Islet of Langerhans (tissue), 1 donor: ENCODE measurements at regions not wholly inside any gene's neighbourhood (a gene's known extent, or its start where the extent isn't known, plus 50 kb on each side); places are given as distances from the start of the nearest gene placed in this dataset.

Source experiments
- FAIRE-seq: peaks from one replicate; lab custom pipeline; 2011; peaks lifted over from hg19 to GRCh38; lab: Jason Lieb, UNC

DNA sequence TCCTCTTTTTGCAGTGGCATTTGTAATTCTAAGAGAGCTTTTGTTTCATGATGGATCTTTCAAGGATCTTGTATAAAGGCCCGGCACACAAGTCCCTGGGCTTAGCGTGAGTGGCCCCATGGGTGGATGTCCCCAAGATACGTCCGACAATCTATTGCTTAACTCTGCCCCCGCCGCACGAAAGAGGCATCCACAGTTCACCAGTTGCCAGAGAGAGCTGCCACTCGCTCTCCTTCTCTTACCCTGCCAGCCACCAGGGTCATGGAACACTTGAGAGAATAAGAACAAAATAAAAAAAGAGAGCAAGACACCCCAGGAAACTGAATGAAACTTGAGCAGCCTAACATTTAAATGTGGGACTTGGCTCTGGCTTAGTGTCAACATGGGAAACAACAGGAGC, 92.3 kb downstream of the CTAGE1 start:
- FAIRE-seq: no peak

DNA sequence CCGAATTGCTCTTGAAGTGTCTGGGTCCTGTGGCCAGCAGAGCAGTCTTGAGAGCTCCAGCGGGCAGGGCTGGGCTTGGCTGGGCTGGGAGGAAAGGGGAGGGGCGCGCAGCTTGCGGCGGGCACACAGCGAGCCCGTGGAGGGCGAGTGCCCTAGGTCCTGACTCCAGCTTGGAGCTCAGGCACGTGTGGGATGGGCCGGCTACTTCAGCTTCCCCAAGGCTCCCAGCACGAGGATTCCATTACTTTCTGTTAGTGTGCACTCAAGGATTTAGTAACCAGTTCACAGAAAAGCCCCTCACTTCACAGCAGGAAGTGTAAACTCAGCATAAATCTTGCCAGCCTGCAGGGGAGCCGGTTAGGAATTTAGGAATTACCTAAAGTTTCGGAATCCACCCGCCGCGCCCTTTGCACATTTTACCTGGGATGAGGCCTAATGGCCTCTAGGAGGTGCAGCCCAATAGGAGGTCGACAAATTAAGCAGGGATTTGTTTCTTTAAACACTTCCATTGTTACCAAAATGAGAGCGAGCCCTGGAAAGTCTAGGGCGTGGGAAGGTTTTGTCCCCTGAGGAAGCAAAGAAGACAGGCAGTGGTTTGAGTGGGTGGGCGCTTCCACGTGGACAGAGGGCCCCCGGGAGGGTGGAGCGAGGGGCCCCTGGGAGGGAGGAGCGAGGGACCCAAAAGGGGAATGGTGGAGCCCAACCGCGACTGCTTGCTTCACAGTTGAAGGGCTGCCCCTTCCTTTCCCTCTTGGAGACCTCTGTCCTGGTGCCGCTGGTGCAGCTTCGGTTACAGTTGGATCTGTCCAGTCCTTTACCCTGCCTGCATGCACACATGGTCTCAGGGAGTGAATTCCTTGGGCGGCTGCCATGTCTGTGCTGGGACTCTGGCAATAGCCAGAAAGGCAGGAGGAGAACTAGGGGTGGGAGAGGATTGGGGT, 93.3 kb downstream of the CTAGE1 start:
- no peak for FAIRE-seq

GRCh38 chr18:22322243-22322691, 95.4 kb downstream of the CTAGE1 start:
- FAIRE-seq: no peak

- FAIRE-seq: no peak
Measured at GRCh38 chr18:22320771-22321170, 96.9 kb downstream of the CTAGE1 start.

- no peak for FAIRE-seq
Measured at GRCh38 chr18:22320155-22320554, 97.6 kb downstream of the CTAGE1 start.

DNA sequence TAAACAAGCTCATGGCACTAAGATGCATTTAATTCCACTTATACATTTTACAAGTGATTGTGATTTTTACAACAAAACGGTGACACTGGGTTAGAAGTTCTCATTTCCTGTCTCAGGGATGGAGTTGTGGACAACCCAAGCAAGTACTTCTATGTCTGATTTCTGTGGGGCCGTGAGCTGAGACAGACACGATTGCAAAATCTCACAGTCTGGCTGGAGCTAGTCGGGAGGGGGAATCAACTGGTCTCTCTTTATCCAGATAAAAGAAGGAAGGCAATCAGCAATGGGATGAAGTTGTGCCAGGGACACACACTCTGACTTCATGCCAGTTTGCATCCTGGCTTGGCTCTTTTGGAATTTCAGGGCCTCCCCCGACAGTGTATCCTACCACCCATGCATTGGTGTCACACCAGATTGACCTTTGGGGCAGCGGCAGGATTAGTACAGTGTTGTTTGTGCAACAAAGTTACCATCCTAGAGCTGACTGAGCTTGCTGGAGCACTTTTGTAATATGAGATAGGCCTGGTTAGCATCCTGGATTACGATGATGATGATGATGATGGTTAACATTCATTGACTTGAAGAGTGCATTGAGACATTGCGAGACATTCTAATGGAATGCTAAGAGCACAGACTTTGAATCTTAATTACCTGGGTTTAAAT, 98.8 kb downstream of the CTAGE1 start:
- FAIRE-seq: no peak

- FAIRE-seq: no peak
Measured at GRCh38 chr18:22314420-22314819, 103.3 kb downstream of the CTAGE1 start.

DNA sequence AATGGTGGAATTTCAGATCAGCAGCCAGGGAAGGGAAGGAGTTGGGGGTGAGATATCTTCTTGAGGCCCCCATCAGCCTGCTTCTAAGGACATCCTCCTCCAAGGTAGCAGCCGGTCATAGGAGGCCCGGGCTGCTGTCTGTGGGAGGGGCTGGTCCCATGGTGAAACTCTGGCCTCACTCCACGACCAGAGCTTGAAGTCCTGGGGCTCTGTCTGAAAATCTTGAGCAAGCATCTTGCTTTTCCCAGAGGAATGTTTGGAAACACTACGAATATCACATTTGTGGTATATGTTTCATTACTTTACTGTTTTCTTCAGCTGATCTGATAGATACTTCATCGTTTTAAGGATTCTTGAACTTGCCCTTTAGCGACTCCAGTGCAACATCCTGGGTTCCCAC, 103.7 kb downstream of the CTAGE1 start:
- no peak for FAIRE-seq

GRCh38 chr18:22311301-22311700, 106.4 kb downstream of the CTAGE1 start:
- peak; percentile 92 for FAIRE-seq

GRCh38 chr18:22309191-22309590, 108.5 kb downstream of the CTAGE1 start:
- no peak for FAIRE-seq

GRCh38 chr18:22307528-22307927, 110.2 kb downstream of the CTAGE1 start:
- no peak for FAIRE-seq

DNA sequence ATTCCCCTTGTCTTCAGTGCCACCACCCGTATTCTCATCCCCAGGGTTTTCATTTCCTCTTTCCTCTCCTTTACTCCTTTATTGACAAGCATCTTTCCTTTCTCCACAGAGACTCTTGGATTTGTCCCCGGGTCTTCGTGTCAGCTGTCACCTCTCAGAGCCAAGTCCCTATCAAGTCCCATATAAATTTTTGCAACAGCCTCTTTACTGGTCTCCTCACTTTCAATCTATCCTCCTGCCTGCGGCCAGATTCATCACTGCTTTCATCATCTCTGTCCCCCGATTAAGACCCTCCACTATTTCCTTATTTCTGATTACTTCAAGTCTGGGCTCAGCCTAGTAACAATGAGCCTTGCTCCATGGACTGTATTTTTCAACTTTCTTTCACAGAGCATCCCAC, 113.8 kb downstream of the CTAGE1 start:
- FAIRE-seq: no peak

- FAIRE-seq: no peak
Measured at GRCh38 chr18:22302144-22302543, 115.6 kb downstream of the CTAGE1 start.

- FAIRE-seq: no peak
Measured at GRCh38 chr18:22300665-22301636, 116.8 kb downstream of the CTAGE1 start.

- no peak for FAIRE-seq
Measured at GRCh38 chr18:22297008-22297407, 120.7 kb downstream of the CTAGE1 start.

DNA sequence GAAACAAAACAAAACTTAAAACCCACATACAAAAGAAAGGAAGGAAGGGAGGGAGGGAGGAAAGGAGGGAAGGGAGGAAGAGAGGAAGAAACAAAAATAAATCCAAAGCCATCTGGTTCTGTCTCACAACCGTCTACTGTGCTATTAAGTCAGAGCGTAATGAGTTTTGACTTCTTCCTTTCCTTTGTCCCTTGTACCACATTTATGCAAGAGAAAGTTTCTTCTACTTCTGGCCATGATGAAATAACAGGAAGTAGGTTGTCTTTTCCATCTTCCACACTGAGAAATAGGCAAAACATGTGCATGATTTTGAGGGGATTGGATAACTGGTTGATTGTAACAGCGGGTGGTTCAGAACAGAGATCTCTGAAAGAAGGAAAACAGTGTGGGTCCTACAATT, 121.4 kb downstream of the CTAGE1 start:
- FAIRE-seq: no peak

GRCh38 chr18:22293417-22293816, 124.0 kb downstream of the GATA6 start:
- FAIRE-seq: no peak

- FAIRE-seq: no peak
Measured at GRCh38 chr18:22290004-22290403, 120.6 kb downstream of the GATA6 start.

DNA sequence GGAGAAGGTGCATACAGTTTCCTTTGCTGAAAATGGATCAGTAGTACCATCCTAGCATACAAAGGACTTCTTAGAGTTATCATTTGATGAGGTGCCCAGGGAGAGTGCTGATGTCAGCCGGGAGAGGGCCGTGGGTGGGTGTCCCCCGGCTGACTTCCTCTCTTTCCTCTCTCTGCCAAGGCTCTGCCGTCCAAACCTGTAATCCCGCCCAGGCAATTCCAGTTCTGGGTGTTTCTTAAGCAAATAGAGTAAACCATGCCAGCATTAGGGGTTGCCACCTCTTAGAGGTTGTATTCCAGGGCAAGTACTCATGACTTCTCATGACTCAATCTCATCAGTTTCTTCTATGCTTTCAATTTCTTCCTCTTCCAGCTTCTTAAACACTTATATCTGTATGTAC, 117.2 kb downstream of the GATA6 start:
- FAIRE-seq: no peak

DNA sequence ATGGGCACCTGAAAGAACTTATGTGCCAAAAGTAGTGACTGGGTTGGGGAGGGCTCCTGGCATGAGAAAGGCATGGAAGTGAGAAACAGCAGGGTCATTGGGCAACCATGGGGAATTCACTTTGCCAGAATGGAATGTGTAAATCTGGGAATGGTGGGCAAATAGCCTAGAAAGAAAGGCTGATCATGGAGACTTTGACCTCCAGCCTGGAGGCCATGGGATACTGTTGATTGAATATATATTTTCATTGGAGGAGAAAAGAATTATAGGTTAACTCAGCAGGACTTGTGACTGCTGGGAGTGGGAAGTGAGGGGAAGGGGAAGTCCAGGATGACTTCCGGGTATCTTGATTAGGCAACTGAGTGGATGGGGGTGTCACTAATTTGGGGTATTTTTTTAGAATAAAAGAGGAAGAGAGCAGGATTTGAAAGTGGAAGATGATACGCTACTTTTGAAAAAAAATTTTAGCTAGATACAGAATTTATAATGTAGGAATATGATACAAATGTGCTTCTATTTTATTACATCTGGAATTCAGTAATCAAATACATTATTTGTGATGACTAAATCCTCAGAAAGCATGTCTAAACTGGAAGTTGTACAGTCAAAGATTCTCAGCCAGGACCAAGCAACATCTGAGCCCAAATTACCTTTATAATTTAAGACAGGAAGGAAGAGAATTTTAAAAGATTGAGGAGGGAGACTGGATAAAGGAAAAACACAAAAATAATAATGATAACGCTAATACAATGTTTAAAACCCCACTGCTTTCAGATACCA, 116.2 kb downstream of the GATA6 start:
- no peak for FAIRE-seq

- no peak for FAIRE-seq
Measured at GRCh38 chr18:22284581-22285360, 115.4 kb downstream of the GATA6 start.
